ENCODE measurements at regions not wholly inside any gene's neighbourhood (a gene's known extent, or its start where the extent isn't known, plus 50 kb on each side); places are given as distances from the start of the nearest gene placed in this dataset.

- no peaks in the 10 kb centered on the region for H4K20me1 ChIP-seq (ENCODE audit: insufficient read depth)
- BruUV-seq (replicated peaks): no TSS peak
- no peak for DNase-seq
- H3K79me2 ChIP-seq (ENCODE audit: low read depth): no peaks in the 10 kb centered on the region
- no peak overlapping the region for H3K4me3 ChIP-seq
- H3K36me3 ChIP-seq (ENCODE audit: low read depth): no peaks in the 10 kb centered on the region
- POLR2A ChIA-PET (ENCODE audit: unreplicated experiment): no interaction called here
- no peak overlapping the region for H3K4me2 ChIP-seq
- no peaks in the 10 kb centered on the region for H3K9me3 ChIP-seq (ENCODE audit: insufficient read depth, low read depth)
- H3F3A ChIP-seq (ENCODE audit: insufficient read depth, low read depth): no peaks in the 10 kb centered on the region
- no peak for TF ChIP-seq EZH2 (IDR thresholded peaks at IDR 0.05; ENCODE audit: low read depth)
- H2AFZ ChIP-seq: no peak overlapping the region
- no peaks in the 10 kb centered on the region for H3K27me3 ChIP-seq (ENCODE audit: insufficient read depth, low read depth)
- H3K4me1 ChIP-seq (replicated peaks; ENCODE audit: insufficient read depth): no peaks in the 10 kb centered on the region
- intact Hi-C loops (cut with micrococcal nuclease; ENCODE audit: unreplicated experiment): no loop called here
- CTCF ChIA-PET: no interaction called here
- no peak overlapping the region for H3K27ac ChIP-seq
- H3K9me2 ChIP-seq (ENCODE audit: insufficient read depth): no peaks in the 10 kb centered on the region
Measured at GRCh38 chr3:76028774-76029173, 243.4 kb upstream of the ZNF717 start.

GRCh38 chr3:76034649-76035048 lies 249.3 kb upstream of the ZNF717 start:
- no peak for DNase-seq
- no peaks in the 10 kb centered on the region for H3K27me3 ChIP-seq (ENCODE audit: insufficient read depth, low read depth)
- no peaks in the 10 kb centered on the region for H3K4me1 ChIP-seq (replicated peaks; ENCODE audit: insufficient read depth)
- no peak overlapping the region for H3K4me2 ChIP-seq
- no peak overlapping the region for H3K4me3 ChIP-seq
- H3K9me2 ChIP-seq (ENCODE audit: insufficient read depth): no peaks in the 10 kb centered on the region
- no peak overlapping the region for H3K27ac ChIP-seq
- H4K20me1 ChIP-seq (ENCODE audit: insufficient read depth): no peaks in the 10 kb centered on the region
- ChIA-PET POLR2A (ENCODE audit: unreplicated experiment) (no interaction called here), CTCF (no interaction called here)
- no peaks in the 10 kb centered on the region for H3K36me3 ChIP-seq (ENCODE audit: low read depth)
- no peaks in the 10 kb centered on the region for H3K79me2 ChIP-seq (ENCODE audit: low read depth)
- no peaks in the 10 kb centered on the region for H3K9me3 ChIP-seq (ENCODE audit: insufficient read depth, low read depth)
- no TSS peak for BruUV-seq (replicated peaks)
- H3F3A ChIP-seq (ENCODE audit: insufficient read depth, low read depth): no peaks in the 10 kb centered on the region
- intact Hi-C loops (cut with micrococcal nuclease; ENCODE audit: unreplicated experiment): no loop called here
- TF ChIP-seq CTCF (conservative IDR thresholded peaks at IDR 0.05) (no peak), EZH2 (IDR thresholded peaks at IDR 0.05; ENCODE audit: low read depth) (no peak)
- H2AFZ ChIP-seq: no peak overlapping the region

- H4K20me1 ChIP-seq (ENCODE audit: insufficient read depth): no peaks in the 10 kb centered on the region
- H3K27ac ChIP-seq: no peak overlapping the region
- BruUV-seq (replicated peaks): no TSS peak
- no peak for DNase-seq
- H3K9me2 ChIP-seq (ENCODE audit: insufficient read depth): no peaks in the 10 kb centered on the region
- no peaks in the 10 kb centered on the region for H3K27me3 ChIP-seq (ENCODE audit: insufficient read depth, low read depth)
- intact Hi-C loops (cut with micrococcal nuclease; ENCODE audit: unreplicated experiment): no loop called here
- no peak overlapping the region for H3K4me2 ChIP-seq
- TF ChIP-seq EZH2 (IDR thresholded peaks at IDR 0.05; ENCODE audit: low read depth): no peak
- H3K9me3 ChIP-seq (ENCODE audit: insufficient read depth, low read depth): no peaks in the 10 kb centered on the region
- no peak overlapping the region for H2AFZ ChIP-seq
- ChIA-PET POLR2A (ENCODE audit: unreplicated experiment) (no interaction called here), CTCF (no interaction called here)
- no peaks in the 10 kb centered on the region for H3K4me1 ChIP-seq (replicated peaks; ENCODE audit: insufficient read depth)
- H3K4me3 ChIP-seq: no peak overlapping the region
- H3F3A ChIP-seq (ENCODE audit: insufficient read depth, low read depth): no peaks in the 10 kb centered on the region
- H3K36me3 ChIP-seq (ENCODE audit: low read depth): no peaks in the 10 kb centered on the region
- H3K79me2 ChIP-seq (ENCODE audit: low read depth): no peaks in the 10 kb centered on the region
Measured at GRCh38 chr3:76035117-76035516, 249.8 kb upstream of the ZNF717 start.

GRCh38 chr3:76038949-76039348 lies 253.6 kb upstream of the ZNF717 start:
- no peak overlapping the region for H3K4me3 ChIP-seq
- H3F3A ChIP-seq (ENCODE audit: insufficient read depth, low read depth): no peaks in the 10 kb centered on the region
- BruUV-seq (replicated peaks): no TSS peak
- no peaks in the 10 kb centered on the region for H3K79me2 ChIP-seq (ENCODE audit: low read depth)
- no peaks in the 10 kb centered on the region for H3K9me2 ChIP-seq (ENCODE audit: insufficient read depth)
- ChIA-PET CTCF (no interaction called here), POLR2A (ENCODE audit: unreplicated experiment) (no interaction called here)
- intact Hi-C loops (cut with micrococcal nuclease; ENCODE audit: unreplicated experiment): no loop called here
- H3K27ac ChIP-seq: no peak overlapping the region
- H3K4me1 ChIP-seq (replicated peaks; ENCODE audit: insufficient read depth): no peaks in the 10 kb centered on the region
- H2AFZ ChIP-seq: no peak overlapping the region
- TF ChIP-seq EZH2 (IDR thresholded peaks at IDR 0.05; ENCODE audit: low read depth) (no peak), CTCF (conservative IDR thresholded peaks at IDR 0.05) (no peak)
- no peak overlapping the region for H3K4me2 ChIP-seq
- H3K27me3 ChIP-seq (ENCODE audit: insufficient read depth, low read depth): no peaks in the 10 kb centered on the region
- H3K36me3 ChIP-seq (ENCODE audit: low read depth): no peaks in the 10 kb centered on the region
- no peaks in the 10 kb centered on the region for H4K20me1 ChIP-seq (ENCODE audit: insufficient read depth)
- H3K9me3 ChIP-seq (ENCODE audit: insufficient read depth, low read depth): no peaks in the 10 kb centered on the region
- no peak for DNase-seq

All from PC-9 (cell line).